MM.1S (cell line): ENCODE measurements at regions not wholly inside any gene's neighbourhood (a gene's known extent, or its start where the extent isn't known, plus 50 kb on each side); places are given as distances from the start of the nearest gene placed in this dataset.

ENCODE experiments used
- DNase-seq: peaks from one replicate; pipeline ENCODE4 v3.0.0-alpha.2; 2015
- H2AFZ ChIP-seq: fragments of 300-600 bp; sonication (generic); 2 replicates; pipeline ENCODE4 v1.6.0; 2016; ENCODE audit warnings: antibody characterized with exemption, low read length
- H3F3A ChIP-seq: fragments of 300-600 bp; sonication (generic); 2 replicates; pipeline ENCODE4 v1.6.1; 2016; ENCODE audit warnings: mild to moderate bottlenecking, antibody characterized with exemption, low read length, moderate library complexity, mixed read lengths; ENCODE audit not compliant: insufficient read depth
- H3K27ac ChIP-seq: fragments of 300-600 bp; sonication (generic); 2 replicates; pipeline ENCODE4 v1.5.1; 2016; ENCODE audit warnings: mild to moderate bottlenecking, low read length
- H3K27me3 ChIP-seq: fragments of 300-600 bp; sonication (generic); replicated peaks from 2 replicates; pipeline ENCODE4 v1.6.0; 2016; ENCODE audit warnings: low read length; ENCODE audit not compliant: insufficient read depth
- H3K36me3 ChIP-seq: fragments of 300-600 bp; sonication (generic); replicated peaks from 2 replicates; pipeline ENCODE4 v1.6.1; 2016; ENCODE audit warnings: mild to moderate bottlenecking, low read length, mixed read lengths; ENCODE audit not compliant: insufficient read depth
- H3K4me1 ChIP-seq: fragments of 300-600 bp; sonication (generic); 2 replicates; pipeline ENCODE4 v1.6.1; 2016; ENCODE audit warnings: low read length, mixed read lengths
- H3K4me2 ChIP-seq: fragments of 300-600 bp; sonication (generic); 2 replicates; pipeline ENCODE4 v1.6.0; 2016; ENCODE audit warnings: low read depth, low read length
- H3K4me3 ChIP-seq: fragments of 300-600 bp; sonication (generic); 2 replicates; pipeline ENCODE4 v1.5.1; 2016; ENCODE audit warnings: low read length, mixed read lengths
- H3K79me2 ChIP-seq: fragments of 300-600 bp; sonication (generic); 2 replicates; pipeline ENCODE4 v1.6.1; 2016; ENCODE audit warnings: mixed run types, low read length, mixed read lengths
- H3K9ac ChIP-seq: fragments of 300-600 bp; sonication (generic); 2 replicates; pipeline ENCODE4 v1.6.1; 2016; ENCODE audit warnings: low read length, mixed read lengths
- H3K9me2 ChIP-seq: fragments of 300-600 bp; sonication (generic); replicated peaks from 2 replicates; pipeline ENCODE4 v1.6.1; 2016; ENCODE audit warnings: mild to moderate bottlenecking, low read length, mixed read lengths; ENCODE audit not compliant: insufficient read depth
- H3K9me3 ChIP-seq: fragments of 300-600 bp; sonication (generic); replicated peaks from 2 replicates; pipeline ENCODE4 v1.6.1; 2016; ENCODE audit warnings: mild to moderate bottlenecking, low read length, mixed read lengths; ENCODE audit not compliant: insufficient read depth
- H4K20me1 ChIP-seq: fragments of 300-600 bp; sonication (generic); 2 replicates; pipeline ENCODE4 v1.6.1; 2016; ENCODE audit warnings: mild to moderate bottlenecking, low read length, moderate library complexity, mixed read lengths; ENCODE audit not compliant: insufficient read depth
- EZH2 ChIP-seq: fragments of 300-600 bp; sonication (generic); optimal IDR thresholded peaks from 2 replicates; pipeline ENCODE3; 2017; ENCODE audit warnings: low read depth, mild to moderate bottlenecking, antibody characterized with exemption, low read length, mixed read lengths
- EZH2phosphoT487 ChIP-seq: fragments of 300-600 bp; sonication (generic); IDR thresholded peaks from 2 replicates; pipeline ENCODE4 v1.6.1; 2018; ENCODE audit warnings: antibody characterized with exemption, low read length
- TF ChIP-seq, protein P1 (sequence below): fragments of 300-600 bp; sonication (generic); IDR thresholded peaks from 2 replicates; pipeline ENCODE4 v1.5.1; 2016; ENCODE audit warnings: antibody characterized with exemption, low read length, mixed read lengths

DNA sequence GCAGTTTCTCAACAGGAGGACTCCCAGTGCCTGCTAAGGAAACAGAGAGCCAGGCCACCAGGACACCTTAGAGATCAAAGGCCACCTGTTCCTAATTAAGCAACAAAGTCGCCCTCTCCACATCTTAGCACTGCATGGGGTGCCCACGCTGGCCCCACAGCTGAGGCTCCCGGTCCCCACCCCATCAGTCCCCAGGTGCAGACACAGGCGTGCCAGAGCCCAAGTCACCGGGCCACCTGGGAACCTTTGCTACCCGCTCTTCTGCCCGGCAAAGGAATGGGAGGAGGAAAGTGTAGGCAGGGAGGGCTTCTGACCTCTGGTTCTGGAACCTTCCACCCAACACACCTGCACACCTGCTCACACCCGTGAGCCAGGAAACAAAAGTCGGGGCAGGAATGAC, 85.5 kb upstream of the PRR5 start:
- H3K9ac ChIP-seq: no peak overlapping the region
- no peaks in the 10 kb centered on the region for H3K9me2 ChIP-seq
- H3K4me3 ChIP-seq: no peak overlapping the region
- no peaks in the 10 kb centered on the region for H3K4me1 ChIP-seq
- no peak overlapping the region for H2AFZ ChIP-seq
- H3K27ac ChIP-seq: no peak overlapping the region
- no peaks in the 10 kb centered on the region for H3F3A ChIP-seq
- H3K27me3 ChIP-seq: peaks cover 67% of the 10 kb centered on the region
- no peaks in the 10 kb centered on the region for H3K36me3 ChIP-seq
- no peaks in the 10 kb centered on the region for H3K9me3 ChIP-seq
- no peaks in the 10 kb centered on the region for H4K20me1 ChIP-seq
- H3K4me2 ChIP-seq: no peak overlapping the region
- TF ChIP-seq EZH2 (no peak), EZH2phosphoT487 (no peak)
- TF ChIP-seq, protein P1, sequence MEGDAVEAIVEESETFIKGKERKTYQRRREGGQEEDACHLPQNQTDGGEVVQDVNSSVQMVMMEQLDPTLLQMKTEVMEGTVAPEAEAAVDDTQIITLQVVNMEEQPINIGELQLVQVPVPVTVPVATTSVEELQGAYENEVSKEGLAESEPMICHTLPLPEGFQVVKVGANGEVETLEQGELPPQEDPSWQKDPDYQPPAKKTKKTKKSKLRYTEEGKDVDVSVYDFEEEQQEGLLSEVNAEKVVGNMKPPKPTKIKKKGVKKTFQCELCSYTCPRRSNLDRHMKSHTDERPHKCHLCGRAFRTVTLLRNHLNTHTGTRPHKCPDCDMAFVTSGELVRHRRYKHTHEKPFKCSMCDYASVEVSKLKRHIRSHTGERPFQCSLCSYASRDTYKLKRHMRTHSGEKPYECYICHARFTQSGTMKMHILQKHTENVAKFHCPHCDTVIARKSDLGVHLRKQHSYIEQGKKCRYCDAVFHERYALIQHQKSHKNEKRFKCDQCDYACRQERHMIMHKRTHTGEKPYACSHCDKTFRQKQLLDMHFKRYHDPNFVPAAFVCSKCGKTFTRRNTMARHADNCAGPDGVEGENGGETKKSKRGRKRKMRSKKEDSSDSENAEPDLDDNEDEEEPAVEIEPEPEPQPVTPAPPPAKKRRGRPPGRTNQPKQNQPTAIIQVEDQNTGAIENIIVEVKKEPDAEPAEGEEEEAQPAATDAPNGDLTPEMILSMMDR: no peak
- no peaks in the 10 kb centered on the region for H3K79me2 ChIP-seq
- DNase-seq: no peak

DNA sequence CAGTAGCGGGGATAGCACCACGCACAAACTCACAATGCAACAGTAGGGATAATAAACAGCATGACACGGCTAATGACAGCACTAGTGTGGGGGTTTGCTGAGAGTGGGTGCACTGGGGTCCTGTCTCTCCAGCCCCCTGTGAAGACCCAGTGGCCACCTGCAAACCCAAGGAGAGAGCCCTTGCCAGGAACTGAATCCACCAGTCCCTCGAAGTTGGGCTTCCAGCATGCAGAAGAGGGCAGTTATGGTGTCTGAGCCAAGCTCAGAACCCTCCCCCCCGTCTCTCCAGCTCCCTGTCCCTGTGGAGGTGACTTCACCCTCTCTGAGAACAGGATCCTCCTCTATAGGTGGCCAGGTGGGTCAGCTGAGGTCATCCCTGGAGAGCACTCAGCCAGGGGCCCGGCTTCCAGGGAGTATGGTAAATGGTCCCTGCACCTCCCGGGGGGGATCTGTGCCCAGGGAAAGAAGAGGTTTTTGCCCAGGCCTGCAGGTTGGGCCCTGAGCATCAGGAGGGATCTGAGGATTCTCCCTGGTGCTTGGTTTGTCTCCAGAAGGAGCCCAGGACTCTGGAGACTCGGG, 86.3 kb upstream of the PRR5 start:
- Histone ChIP-seq H3K27ac (no peak overlapping the region), H3K79me2 (no peaks in the 10 kb centered on the region), H3K4me3 (no peak overlapping the region), H3K27me3 (peaks cover 67% of the 10 kb centered on the region), H3F3A (no peaks in the 10 kb centered on the region), H2AFZ (no peak overlapping the region), H3K4me1 (no peaks in the 10 kb centered on the region), H3K9ac (no peak overlapping the region), H3K9me2 (no peaks in the 10 kb centered on the region), H3K9me3 (no peaks in the 10 kb centered on the region), H3K4me2 (no peak overlapping the region), H4K20me1 (no peaks in the 10 kb centered on the region), H3K36me3 (no peaks in the 10 kb centered on the region)
- TF ChIP-seq, protein P1: no peak
- TF ChIP-seq EZH2 (no peak), EZH2phosphoT487 (no peak)
- DNase-seq: no peak

DNA sequence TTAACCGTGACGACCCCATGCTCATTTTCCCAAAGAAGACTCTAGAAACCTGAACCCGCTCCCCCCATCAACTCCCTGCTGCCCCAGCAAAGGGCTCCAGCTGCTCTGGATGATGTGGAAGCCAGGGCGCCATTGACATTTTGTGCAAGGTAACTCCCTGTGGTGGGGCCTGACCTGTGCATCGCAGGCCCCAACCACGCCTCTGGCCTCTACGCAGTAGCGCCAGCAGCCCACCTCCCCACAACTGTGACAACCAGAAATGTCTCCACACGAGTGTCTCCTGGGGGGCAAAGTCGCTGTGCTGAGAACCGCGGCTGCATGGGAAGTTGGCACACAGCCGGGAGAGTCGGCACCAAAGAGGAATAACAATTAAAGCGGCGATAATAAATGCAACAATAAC, 86.9 kb upstream of the PRR5 start:
- H3K9me2 ChIP-seq: no peaks in the 10 kb centered on the region
- H3K36me3 ChIP-seq: no peaks in the 10 kb centered on the region
- no peak overlapping the region for H3K4me3 ChIP-seq
- H3K27ac ChIP-seq: no peak overlapping the region
- no peak overlapping the region for H3K4me2 ChIP-seq
- DNase-seq: no peak
- no peaks in the 10 kb centered on the region for H4K20me1 ChIP-seq
- H3F3A ChIP-seq: no peaks in the 10 kb centered on the region
- no peaks in the 10 kb centered on the region for H3K9me3 ChIP-seq
- TF ChIP-seq EZH2phosphoT487 (no peak), EZH2 (no peak)
- TF ChIP-seq, protein P1: no peak
- peaks cover 67% of the 10 kb centered on the region for H3K27me3 ChIP-seq
- no peaks in the 10 kb centered on the region for H3K79me2 ChIP-seq
- no peak overlapping the region for H2AFZ ChIP-seq
- H3K9ac ChIP-seq: no peak overlapping the region
- no peaks in the 10 kb centered on the region for H3K4me1 ChIP-seq
